ENCODE measurements at regions not wholly inside any gene's neighbourhood (a gene's known extent, or its start where the extent isn't known, plus 50 kb on each side); places are given as distances from the start of the nearest gene placed in this dataset.

GRCh38 chr2:101528501-101528900 is 53.6 kb upstream of the RFX8 start:
- no peak for TF ChIP-seq CTCF (IDR thresholded peaks at IDR 0.05)
- TF ChIP-seq POLR2A (IDR thresholded peaks at IDR 0.05), result no peak
